Mesendoderm (in vitro differentiated cells): ENCODE measurements at regions not wholly inside any gene's neighbourhood (a gene's known extent, or its start where the extent isn't known, plus 50 kb on each side); places are given as distances from the start of the nearest gene placed in this dataset.
A peak's percentile ranks its signal among the peaks of the same experiment; 100 is the strongest.

Experiments
- DNase-seq: peaks from one replicate; pipeline ENCODE4 v3.0.0; 2013
- H2AK5ac ChIP-seq: 2 replicates; pipeline ENCODE4 v1.6.1; 2013; ENCODE audit warnings: low read length, inconsistent platforms
- H2BK120ac ChIP-seq: 2 replicates; pipeline ENCODE4 v1.6.1; 2013; ENCODE audit warnings: low read depth, mild to moderate bottlenecking, low read length, moderate library complexity, mixed read lengths
- H2BK15ac ChIP-seq: replicated peaks from 2 replicates; pipeline ENCODE4 v1.6.1; 2013; ENCODE audit warnings: low read depth, mild to moderate bottlenecking, moderate library complexity
- H2BK5ac ChIP-seq: 2 replicates; pipeline ENCODE4 v1.6.1; 2013; ENCODE audit warnings: low read length, inconsistent platforms
- H3K18ac ChIP-seq: 2 replicates; pipeline ENCODE4 v1.6.1; 2013; ENCODE audit warnings: mild to moderate bottlenecking, low read length, mixed read lengths
- H3K23ac ChIP-seq: one replicate; pipeline ENCODE4 v1.6.1; 2013; ENCODE audit warnings: low read length
- H3K27ac ChIP-seq: 2 replicates; pipeline ENCODE4 v1.5.1; 2013; ENCODE audit warnings: low read depth, mild to moderate bottlenecking, inconsistent platforms, low read length, moderate library complexity
- H3K27me3 ChIP-seq: 2 replicates; pipeline ENCODE4 v1.6.1; 2013; ENCODE audit warnings: low read length, control low read depth, mild to moderate bottlenecking, inconsistent platforms; ENCODE audit not compliant: insufficient read depth, poor library complexity
- H3K36me3 ChIP-seq: 2 replicates; pipeline ENCODE4 v1.6.1; 2013; ENCODE audit warnings: low read length, inconsistent platforms; ENCODE audit not compliant: control insufficient read depth, insufficient read depth
- H3K4ac ChIP-seq: one replicate; pipeline ENCODE4 v1.6.1; 2013; ENCODE audit warnings: low read depth, mild to moderate bottlenecking, low read length, moderate library complexity
- H3K4me1 ChIP-seq: 2 replicates; pipeline ENCODE4 v1.6.1; 2013; ENCODE audit warnings: low read depth, low read length, inconsistent platforms; ENCODE audit not compliant: control insufficient read depth
- H3K4me2 ChIP-seq: 2 replicates; pipeline ENCODE4 v1.6.1; 2013; ENCODE audit warnings: low read length
- H3K4me3 ChIP-seq: 2 replicates; pipeline ENCODE4 v1.5.1; 2013; ENCODE audit warnings: mild to moderate bottlenecking, low read length
- H3K56ac ChIP-seq: one replicate; pipeline ENCODE4 v1.6.1; 2013; ENCODE audit warnings: low read length
- H3K79me1 ChIP-seq: 2 replicates; pipeline ENCODE4 v1.6.1; 2013; ENCODE audit warnings: low read length, inconsistent platforms
- H3K79me2 ChIP-seq: 2 replicates; pipeline ENCODE4 v1.6.1; 2013; ENCODE audit warnings: mild to moderate bottlenecking, low read length; ENCODE audit not compliant: control insufficient read depth, insufficient read depth
- H3K9ac ChIP-seq: 2 replicates; pipeline ENCODE4 v1.6.1; 2013; ENCODE audit warnings: low read length, inconsistent platforms
- H4K5ac ChIP-seq: one replicate; pipeline ENCODE4 v1.6.1; 2013; ENCODE audit warnings: low read length
- H4K8ac ChIP-seq: one replicate; pipeline ENCODE4 v1.6.1; 2013; ENCODE audit warnings: low read depth, mild to moderate bottlenecking, control low read depth, low read length, moderate library complexity
- WGBS: extraction: QIAGEN DNeasy Blood & Tissue Kit; methylation state at CpG from one replicate; pipeline ENCODE4 v1.1.7; 2013; ENCODE audit warnings: low lambda C conversion rate, missing lambda C conversion rate; ENCODE audit not compliant: insufficient coverage; ENCODE audit errors: extremely low coverage; 5-methylcytosine and 5-hydroxymethylcytosine counted together

DNA sequence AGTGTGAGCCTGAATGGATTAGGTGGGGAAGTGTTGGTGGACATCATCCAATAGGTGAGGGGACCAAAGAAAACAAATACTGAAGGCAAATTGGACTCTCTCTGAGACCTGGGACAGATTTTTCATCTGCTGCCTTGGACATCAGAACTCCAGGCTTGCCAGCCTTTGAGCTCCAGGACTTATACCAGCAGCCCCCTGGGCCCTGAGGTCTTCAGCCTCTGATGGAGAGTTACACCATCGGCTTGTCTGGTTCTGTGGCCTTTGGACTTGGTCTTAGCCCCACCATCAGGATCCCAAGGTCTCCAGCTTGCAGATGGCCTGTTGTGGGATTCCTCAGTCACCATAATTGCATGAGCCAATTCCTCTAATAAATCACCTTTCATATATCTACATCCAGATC, 80.8 kb upstream of the SLC8A3 start:
- H3K27me3 ChIP-seq: no peaks in the 10 kb centered on the region
- no peak overlapping the region for H3K23ac ChIP-seq
- no peaks in the 10 kb centered on the region for H3K4me1 ChIP-seq
- no peak overlapping the region for H3K9ac ChIP-seq
- H3K4me3 ChIP-seq: no peak overlapping the region
- no peak overlapping the region for H2BK120ac ChIP-seq
- no peaks in the 10 kb centered on the region for H3K36me3 ChIP-seq
- DNase-seq: no peak
- H3K18ac ChIP-seq: no peak overlapping the region
- H2BK5ac ChIP-seq: no peak overlapping the region
- no peak overlapping the region for H3K4me2 ChIP-seq
- H3K4ac ChIP-seq: no peak overlapping the region
- no peak overlapping the region for H2AK5ac ChIP-seq
- no peak overlapping the region for H4K5ac ChIP-seq
- no peaks in the 10 kb centered on the region for H3K79me1 ChIP-seq
- no peak overlapping the region for H3K27ac ChIP-seq
- no CpG with 5 or more reads among the region's 1 CpG for WGBS
- no peak overlapping the region for H4K8ac ChIP-seq
- H3K79me2 ChIP-seq: no peaks in the 10 kb centered on the region
- H3K56ac ChIP-seq: no peak overlapping the region
- H2BK15ac ChIP-seq: no peak overlapping the region

DNA sequence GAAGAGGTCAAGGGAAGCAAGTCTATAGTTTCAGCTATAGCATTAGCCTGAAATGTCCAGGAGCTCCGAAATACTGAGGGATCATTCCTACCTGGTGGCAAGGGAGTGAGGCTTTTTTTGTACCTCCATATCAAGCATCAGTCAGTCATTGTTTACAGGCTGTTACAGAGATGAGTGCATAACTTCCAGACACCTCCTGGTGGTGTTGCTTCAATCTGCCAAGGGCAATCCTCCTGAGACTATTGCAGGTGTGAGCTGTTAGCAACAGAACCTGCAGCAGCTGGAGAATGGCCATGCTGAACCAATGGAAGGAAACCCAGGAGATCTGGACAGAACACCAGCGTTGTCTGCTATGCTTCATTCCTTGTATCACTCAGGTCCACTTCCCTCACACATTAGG, 80.0 kb upstream of the SLC8A3 start:
- Histone ChIP-seq H3K18ac (no peak overlapping the region), H2BK120ac (no peak overlapping the region), H2AK5ac (no peak overlapping the region), H3K4me2 (no peak overlapping the region), H3K4ac (no peak overlapping the region), H3K36me3 (no peaks in the 10 kb centered on the region), H3K4me1 (no peaks in the 10 kb centered on the region), H3K27ac (no peak overlapping the region), H3K79me1 (no peaks in the 10 kb centered on the region), H3K27me3 (no peaks in the 10 kb centered on the region), H2BK15ac (no peak overlapping the region), H4K8ac (no peak overlapping the region), H4K5ac (no peak overlapping the region), H2BK5ac (no peak overlapping the region), H3K4me3 (no peak overlapping the region), H3K79me2 (no peaks in the 10 kb centered on the region), H3K9ac (no peak overlapping the region), H3K23ac (no peak overlapping the region), H3K56ac (no peak overlapping the region)
- no CpG with 5 or more reads among the region's 2 CpGs for WGBS
- peak; percentile 46 for DNase-seq

DNA sequence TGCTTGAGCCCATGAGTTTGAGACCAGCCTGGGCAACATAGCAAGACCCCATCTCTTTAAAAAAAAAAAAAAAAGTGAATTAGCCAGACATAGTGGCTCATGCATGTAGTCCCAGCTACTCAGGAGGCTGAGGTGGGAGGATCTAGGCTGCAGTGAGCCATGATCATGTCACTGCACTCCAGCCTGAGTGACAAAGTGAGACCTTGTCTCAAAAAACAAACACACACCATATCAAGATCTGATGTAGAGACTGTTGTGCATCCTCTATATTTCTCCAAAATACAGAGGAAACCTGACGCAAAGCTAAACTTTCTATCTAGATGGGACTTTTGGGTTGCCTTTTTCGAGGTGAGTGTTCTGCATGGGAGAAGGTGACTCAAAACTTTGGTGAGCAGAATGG, 77.4 kb upstream of the SLC8A3 start:
- Histone ChIP-seq H2AK5ac (no peak overlapping the region), H3K23ac (no peak overlapping the region), H2BK5ac (no peak overlapping the region), H3K56ac (no peak overlapping the region), H2BK120ac (no peak overlapping the region), H2BK15ac (no peak overlapping the region), H3K79me1 (no peaks in the 10 kb centered on the region), H3K18ac (no peak overlapping the region), H3K36me3 (no peaks in the 10 kb centered on the region), H3K4me2 (no peak overlapping the region), H3K4me3 (no peak overlapping the region), H3K4ac (no peak overlapping the region), H3K9ac (no peak overlapping the region), H3K4me1 (no peaks in the 10 kb centered on the region), H3K27ac (no peak overlapping the region), H3K27me3 (no peaks in the 10 kb centered on the region), H4K5ac (no peak overlapping the region), H4K8ac (no peak overlapping the region), H3K79me2 (no peaks in the 10 kb centered on the region)
- WGBS: no CpG with 5 or more reads among the region's 2 CpGs
- no peak for DNase-seq

DNA sequence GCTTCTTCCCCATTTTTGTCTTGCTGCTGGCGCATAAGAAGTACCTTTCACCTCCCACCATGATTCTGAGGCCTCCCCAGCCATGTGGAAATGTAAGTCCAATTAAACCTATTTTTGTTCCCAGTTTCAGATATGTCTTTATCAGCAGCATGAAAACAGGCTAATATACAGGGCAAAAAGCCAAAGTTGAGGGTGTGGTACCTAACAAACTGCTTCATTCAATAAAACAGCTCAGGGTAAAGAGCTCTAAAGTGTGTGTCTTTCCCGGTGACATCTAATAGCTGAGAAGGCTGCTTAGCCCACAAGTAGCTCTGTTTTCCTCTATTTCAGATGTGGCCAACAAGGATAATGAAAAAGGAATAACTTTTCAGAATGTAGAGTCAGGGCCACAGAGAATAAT, 76.7 kb upstream of the SLC8A3 start:
- Histone ChIP-seq H4K5ac (no peak overlapping the region), H3K4me1 (no peaks in the 10 kb centered on the region), H3K4me3 (no peak overlapping the region), H3K79me2 (no peaks in the 10 kb centered on the region), H3K36me3 (no peaks in the 10 kb centered on the region), H3K4ac (no peak overlapping the region), H3K23ac (no peak overlapping the region), H3K56ac (no peak overlapping the region), H3K27ac (no peak overlapping the region), H2AK5ac (no peak overlapping the region), H3K79me1 (no peaks in the 10 kb centered on the region), H3K9ac (no peak overlapping the region), H2BK15ac (no peak overlapping the region), H2BK5ac (no peak overlapping the region), H3K4me2 (no peak overlapping the region), H4K8ac (no peak overlapping the region), H2BK120ac (no peak overlapping the region), H3K27me3 (no peaks in the 10 kb centered on the region), H3K18ac (no peak overlapping the region)
- no peak for DNase-seq
- WGBS: no CpG with 5 or more reads among the region's 2 CpGs

DNA sequence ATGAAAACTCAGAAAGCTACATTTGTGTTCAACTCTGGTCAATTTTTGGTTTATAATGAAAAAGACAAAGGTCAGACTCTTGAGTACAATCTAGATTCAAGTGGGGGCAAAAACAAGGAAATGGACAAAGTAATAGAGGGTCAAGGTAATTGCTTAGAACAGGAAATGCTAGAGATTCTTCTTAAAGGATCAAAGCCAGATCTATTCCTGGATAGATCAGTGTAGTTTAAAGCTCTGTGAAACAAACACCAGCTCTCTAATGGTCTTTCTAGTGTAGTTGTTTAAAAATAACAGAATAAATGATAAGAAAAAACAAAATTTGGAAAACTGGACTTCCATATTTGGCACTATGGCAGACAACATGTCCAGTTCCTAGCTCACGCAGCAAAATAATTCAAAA, 70.7 kb upstream of the SLC8A3 start:
- no peak overlapping the region for H3K23ac ChIP-seq
- DNase-seq: no peak
- no peak overlapping the region for H3K4me3 ChIP-seq
- 100% methylated on average over 1 of the region's 1 CpG for WGBS
- no peaks in the 10 kb centered on the region for H3K27me3 ChIP-seq
- no peak overlapping the region for H3K56ac ChIP-seq
- H3K79me2 ChIP-seq: no peaks in the 10 kb centered on the region
- no peak overlapping the region for H2AK5ac ChIP-seq
- H4K8ac ChIP-seq: no peak overlapping the region
- no peak overlapping the region for H4K5ac ChIP-seq
- H3K4me1 ChIP-seq: no peaks in the 10 kb centered on the region
- no peaks in the 10 kb centered on the region for H3K36me3 ChIP-seq
- no peak overlapping the region for H3K4me2 ChIP-seq
- no peak overlapping the region for H2BK15ac ChIP-seq
- no peak overlapping the region for H3K18ac ChIP-seq
- H3K9ac ChIP-seq: no peak overlapping the region
- no peak overlapping the region for H3K4ac ChIP-seq
- H3K79me1 ChIP-seq: no peaks in the 10 kb centered on the region
- H2BK120ac ChIP-seq: no peak overlapping the region
- no peak overlapping the region for H3K27ac ChIP-seq
- no peak overlapping the region for H2BK5ac ChIP-seq

DNA sequence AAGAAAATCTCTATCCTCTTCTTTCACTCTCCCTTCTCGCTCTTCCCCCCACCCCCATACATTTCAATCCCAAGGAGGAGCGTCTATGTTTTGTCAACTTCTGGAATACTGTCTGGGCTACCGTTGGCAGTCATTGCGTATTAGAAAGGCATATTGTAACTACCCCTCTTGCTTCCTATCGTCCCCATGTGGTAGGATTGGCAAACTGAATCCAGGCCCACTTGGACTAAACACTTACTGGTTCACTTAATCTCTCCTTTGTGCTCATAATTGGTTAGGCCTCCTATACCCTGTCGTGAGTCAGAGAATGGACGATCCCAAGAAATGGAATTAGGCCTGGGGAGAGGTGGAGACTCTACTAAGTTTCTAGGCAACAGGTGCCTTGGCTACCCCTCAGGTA, 68.8 kb upstream of the SLC8A3 start:
- Histone ChIP-seq H3K27ac (no peak overlapping the region), H2AK5ac (no peak overlapping the region), H3K18ac (no peak overlapping the region), H2BK15ac (no peak overlapping the region), H3K4me1 (no peaks in the 10 kb centered on the region), H3K4ac (no peak overlapping the region), H3K36me3 (no peaks in the 10 kb centered on the region), H2BK120ac (no peak overlapping the region), H3K27me3 (no peaks in the 10 kb centered on the region), H3K4me2 (no peak overlapping the region), H3K4me3 (no peak overlapping the region), H4K8ac (no peak overlapping the region), H3K79me1 (no peaks in the 10 kb centered on the region), H3K79me2 (no peaks in the 10 kb centered on the region), H3K9ac (no peak overlapping the region), H3K23ac (no peak overlapping the region), H2BK5ac (no peak overlapping the region), H4K5ac (no peak overlapping the region), H3K56ac (no peak overlapping the region)
- no CpG with 5 or more reads among the region's 7 CpGs for WGBS
- peak; percentile 63 for DNase-seq
